HG03378 (cell line): ENCODE measurements at regions not wholly inside any gene's neighbourhood (a gene's known extent, or its start where the extent isn't known, plus 50 kb on each side); places are given as distances from the start of the nearest gene placed in this dataset.

Source experiments
- ATAC-seq: cut with Tn5 transposase; IDR thresholded peaks from one replicate; pipeline ENCODE4 v1.9.1; 2021; ENCODE audit warnings: mild to moderate bottlenecking, moderate library complexity; ENCODE audit not compliant: unreplicated experiment

DNA sequence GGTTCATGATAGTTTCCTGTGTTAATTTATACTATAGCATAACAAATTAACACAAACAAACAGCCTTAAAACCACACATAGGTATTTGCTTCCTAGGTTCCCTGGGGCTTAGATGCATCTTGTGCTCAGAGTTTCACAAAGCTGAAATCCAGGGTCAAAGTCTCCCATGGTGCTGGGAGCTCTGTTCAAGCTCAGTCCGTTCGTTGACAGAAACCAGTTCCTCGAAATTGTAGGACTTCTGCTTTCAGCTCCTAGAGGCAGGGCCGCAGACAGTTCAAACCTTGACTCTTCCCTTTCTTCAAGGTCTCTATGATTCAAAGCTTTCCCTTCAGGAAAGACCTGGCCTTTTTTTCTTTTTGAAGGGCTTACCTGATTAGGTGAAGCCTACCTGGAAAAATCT lies 90.5 kb downstream of the VSTM2A start:
- ATAC-seq: no peak

DNA sequence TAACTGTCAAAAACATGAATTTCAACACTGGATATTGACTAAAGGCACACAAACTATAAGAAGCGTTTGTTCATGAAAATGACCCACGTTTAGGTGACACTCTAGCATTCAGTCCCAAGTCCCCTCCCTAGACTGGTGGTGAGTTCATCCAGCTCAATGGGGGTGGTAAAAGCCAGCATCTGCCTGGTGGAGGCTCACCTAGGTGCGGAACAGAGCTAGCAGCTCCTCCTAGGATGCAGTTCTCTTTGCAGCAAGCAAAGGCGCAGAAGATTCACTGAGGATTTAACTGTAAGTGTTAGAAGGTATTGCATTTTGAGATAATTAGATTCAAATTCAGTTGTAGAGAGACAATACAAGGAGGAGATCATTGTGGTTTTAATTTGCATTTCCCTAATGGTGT lies 87.6 kb downstream of the VSTM2A start:
- no peak for ATAC-seq

DNA sequence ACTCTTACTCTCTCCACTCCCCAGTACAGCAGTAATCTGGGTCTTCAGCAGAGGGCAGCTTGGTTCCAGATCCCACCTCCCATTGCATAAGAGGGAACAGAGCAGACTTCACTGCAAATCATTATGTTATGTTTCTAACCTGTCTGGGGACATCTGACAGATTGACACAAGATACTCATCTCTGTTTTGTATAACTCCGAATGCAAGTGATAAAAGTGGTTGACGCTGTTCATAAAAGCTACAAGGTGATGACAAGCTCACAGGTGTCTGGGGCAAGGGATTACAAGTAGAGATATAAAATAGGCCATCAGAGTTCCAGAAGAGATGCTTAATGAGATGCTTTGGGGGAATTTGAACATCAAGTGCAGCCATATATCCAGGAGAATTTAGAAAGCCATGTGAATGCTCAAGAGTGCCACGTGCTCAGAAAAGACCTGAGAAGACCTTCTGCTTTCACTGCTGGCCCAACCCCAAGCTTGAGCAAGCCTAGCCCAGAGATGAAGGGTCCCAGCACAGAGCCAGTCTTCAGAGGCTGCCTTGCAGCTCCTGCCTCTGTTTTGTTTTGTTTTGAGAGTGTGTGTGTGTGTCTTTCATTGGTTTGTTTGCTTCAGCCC lies 80.6 kb downstream of the VSTM2A start:
- ATAC-seq: no peak
